Activated CD4-positive, alpha-beta T cell treated with anti-CD3 and anti-CD28 coated beads, Interleukin-2, Interleukin-6, amounts not matched to agents 100 ng/mL and 50 ng/mL, durations not matched to agents 16 hours and 8 hours (primary cell): ENCODE measurements at regions not wholly inside any gene's neighbourhood (a gene's known extent, or its start where the extent isn't known, plus 50 kb on each side); places are given as distances from the start of the nearest gene placed in this dataset.
"Not testable (repeated sequence)": the region's sequence is repeated elsewhere in the genome, so short reads cannot be mapped to it uniquely, and the experiment has no call there.

Experiments
- DNase-seq: peaks from one replicate; pipeline ENCODE4 v3.0.0-alpha.2; 2020

GRCh38 chr21:23127973-23128372 is 2129.8 kb downstream of the NCAM2 start:
- no peak for DNase-seq

GRCh38 chr21:23130308-23130707 is 2132.1 kb downstream of the NCAM2 start:
- DNase-seq = no peak

GRCh38 chr21:23131177-23131576 is 2133.0 kb downstream of the NCAM2 start:
- DNase-seq = no peak

GRCh38 chr21:23138797-23139196 is 2140.6 kb downstream of the NCAM2 start:
- no peak for DNase-seq

- DNase-seq = no peak
These were observed 2153.9 kb downstream of the NCAM2 start for GRCh38 chr21:23152130-23152529.

- not testable (repeated sequence) for DNase-seq
These were observed 2155.6 kb downstream of the NCAM2 start for GRCh38 chr21:23153842-23154241.

- DNase-seq = no peak
These were observed 2157.1 kb downstream of the NCAM2 start for GRCh38 chr21:23155281-23155680.

GRCh38 chr21:23160914-23161313 is 2162.7 kb downstream of the NCAM2 start:
- no peak for DNase-seq

GRCh38 chr21:23162198-23162946 is 2164.2 kb downstream of the NCAM2 start:
- DNase-seq = no peak
